ENCODE measurements at regions not wholly inside any gene's neighbourhood (a gene's known extent, or its start where the extent isn't known, plus 50 kb on each side); places are given as distances from the start of the nearest gene placed in this dataset.

GRCh38 chr7:69185170-69185569 is 413.1 kb upstream of the AUTS2 start:
- DNase-seq (ENCODE audit: low read depth): no peak
- TF ChIP-seq CTCF (IDR thresholded peaks at IDR 0.05; ENCODE audit: control insufficient read depth, insufficient read depth, low read depth, low read length, missing control alignments): no peak
- no peak overlapping the region for H3K4me3 ChIP-seq (ENCODE audit: control insufficient read depth, low read depth, low read length)

- no peak for TF ChIP-seq CTCF (IDR thresholded peaks at IDR 0.05; ENCODE audit: control insufficient read depth, insufficient read depth, low read depth, low read length, missing control alignments)
- no peak overlapping the region for H3K4me3 ChIP-seq (ENCODE audit: control insufficient read depth, low read depth, low read length)
Measured at GRCh38 chr7:69186974-69187373, 411.3 kb upstream of the AUTS2 start.

GRCh38 chr7:69187824-69188333 is 410.4 kb upstream of the AUTS2 start:
- no peak for TF ChIP-seq CTCF (IDR thresholded peaks at IDR 0.05; ENCODE audit: control insufficient read depth, insufficient read depth, low read depth, low read length, missing control alignments)
- no peak for DNase-seq (ENCODE audit: low read depth)
- no peak overlapping the region for H3K4me3 ChIP-seq (ENCODE audit: control insufficient read depth, low read depth, low read length)

More at GRCh38 chr7:69186974-69187373, 411.3 kb upstream of the AUTS2 start:
- DNase-seq (ENCODE audit: low read depth): no peak

- no peak overlapping the region for H3K4me3 ChIP-seq (ENCODE audit: control insufficient read depth, low read depth, low read length)
- no peak for TF ChIP-seq CTCF (IDR thresholded peaks at IDR 0.05; ENCODE audit: control insufficient read depth, insufficient read depth, low read depth, low read length, missing control alignments)
- DNase-seq (ENCODE audit: low read depth): no peak
Measured at GRCh38 chr7:69189406-69189805, 408.9 kb upstream of the AUTS2 start.

GRCh38 chr7:69190025-69190424 is 408.2 kb upstream of the AUTS2 start:
- no peak overlapping the region for H3K4me3 ChIP-seq (ENCODE audit: control insufficient read depth, low read depth, low read length)
- no peak for DNase-seq (ENCODE audit: low read depth)
- no peak for TF ChIP-seq CTCF (IDR thresholded peaks at IDR 0.05; ENCODE audit: control insufficient read depth, insufficient read depth, low read depth, low read length, missing control alignments)

GRCh38 chr7:69190763-69191162 is 407.5 kb upstream of the AUTS2 start:
- DNase-seq (ENCODE audit: low read depth): no peak
- TF ChIP-seq CTCF (IDR thresholded peaks at IDR 0.05; ENCODE audit: control insufficient read depth, insufficient read depth, low read depth, low read length, missing control alignments): no peak
- H3K4me3 ChIP-seq (ENCODE audit: control insufficient read depth, low read depth, low read length): no peak overlapping the region

- TF ChIP-seq CTCF (IDR thresholded peaks at IDR 0.05; ENCODE audit: control insufficient read depth, insufficient read depth, low read depth, low read length, missing control alignments): no peak
- DNase-seq (ENCODE audit: low read depth): no peak
- no peak overlapping the region for H3K4me3 ChIP-seq (ENCODE audit: control insufficient read depth, low read depth, low read length)
Measured at GRCh38 chr7:69192134-69192533, 406.1 kb upstream of the AUTS2 start.
